ENCODE measurements at regions not wholly inside any gene's neighbourhood (a gene's known extent, or its start where the extent isn't known, plus 50 kb on each side); places are given as distances from the start of the nearest gene placed in this dataset.
A peak's percentile ranks its signal among the peaks of the same experiment; 100 is the strongest.

- Mint-ChIP-seq H3K27ac (ENCODE audit: unreplicated experiment) (no peak overlapping the region), H3K36me3 (ENCODE audit: low read depth, unreplicated experiment) (peaks cover 3% of the 10 kb centered on the region), H3K4me1 (ENCODE audit: low read depth, unreplicated experiment) (peaks cover 5% of the 10 kb centered on the region), H3K27me3 (ENCODE audit: low read depth, unreplicated experiment) (peaks cover 61% of the 10 kb centered on the region), H3K9me3 (ENCODE audit: unreplicated experiment) (no peaks in the 10 kb centered on the region), H3K4me3 (ENCODE audit: unreplicated experiment) (no peak overlapping the region)
- Histone ChIP-seq H2AFZ (ENCODE audit: low read depth, low read length) (no peak overlapping the region), H3K4me3 (ENCODE audit: insufficient read depth, low read depth, low read length) (no peak overlapping the region), H4K20me1 (ENCODE audit: insufficient read depth, low read length) (no peaks in the 10 kb centered on the region), H3K36me3 (ENCODE audit: insufficient read depth, low read length) (no peaks in the 10 kb centered on the region), H3K9me3 (ENCODE audit: insufficient read depth, low read depth, low read length) (no peaks in the 10 kb centered on the region), H3K27ac (ENCODE audit: low read depth, low read length) (no peak overlapping the region), H3K4me1 (ENCODE audit: insufficient read depth, low read length) (no peaks in the 10 kb centered on the region), H3K9ac (ENCODE audit: low read length) (no peak overlapping the region), H3K27me3 (ENCODE audit: insufficient read depth, low read length) (peaks cover 32% of the 10 kb centered on the region), H3K4me2 (ENCODE audit: low read length) (no peak overlapping the region), H3K79me2 (ENCODE audit: insufficient read depth, low read length) (no peaks in the 10 kb centered on the region)
- no peak for DNase-seq (ENCODE audit: low read depth)
- FAIRE-seq = no peak
- TF ChIP-seq CTCF (IDR thresholded peaks at IDR 0.05; ENCODE audit: insufficient read depth, low read depth, low read length) (no peak), EZH2 (IDR thresholded peaks at IDR 0.05; ENCODE audit: insufficient read depth, low read length) (no peak)
Observed at GRCh38 chr3:127133971-127134370, 59.0 kb upstream of the PRR23E start.

- Histone ChIP-seq H3K79me2 (ENCODE audit: insufficient read depth, low read length) (no peaks in the 10 kb centered on the region), H3K4me2 (ENCODE audit: low read length) (no peak overlapping the region), H3K4me3 (ENCODE audit: insufficient read depth, low read depth, low read length) (no peak overlapping the region), H3K27ac (ENCODE audit: low read depth, low read length) (no peak overlapping the region), H4K20me1 (ENCODE audit: insufficient read depth, low read length) (no peaks in the 10 kb centered on the region), H3K9me3 (ENCODE audit: insufficient read depth, low read depth, low read length) (no peaks in the 10 kb centered on the region), H2AFZ (ENCODE audit: low read depth, low read length) (no peak overlapping the region), H3K9ac (ENCODE audit: low read length) (no peak overlapping the region), H3K36me3 (ENCODE audit: insufficient read depth, low read length) (no peaks in the 10 kb centered on the region), H3K27me3 (ENCODE audit: insufficient read depth, low read length) (peaks cover 36% of the 10 kb centered on the region), H3K4me1 (ENCODE audit: insufficient read depth, low read length) (no peaks in the 10 kb centered on the region)
- DNase-seq (ENCODE audit: low read depth) (no peak), FAIRE-seq (no peak)
- Mint-ChIP-seq H3K36me3 (ENCODE audit: low read depth, unreplicated experiment) (peaks cover 3% of the 10 kb centered on the region), H3K27ac (ENCODE audit: unreplicated experiment) (no peak overlapping the region), H3K4me3 (ENCODE audit: unreplicated experiment) (no peak overlapping the region), H3K9me3 (ENCODE audit: unreplicated experiment) (no peaks in the 10 kb centered on the region), H3K27me3 (ENCODE audit: low read depth, unreplicated experiment) (peaks cover 66% of the 10 kb centered on the region), H3K4me1 (ENCODE audit: low read depth, unreplicated experiment) (peaks cover 8% of the 10 kb centered on the region)
- no peak for TF ChIP-seq EZH2 (IDR thresholded peaks at IDR 0.05; ENCODE audit: insufficient read depth, low read length)
- TF ChIP-seq CTCF (IDR thresholded peaks at IDR 0.05; ENCODE audit: insufficient read depth, low read depth, low read length) = no peak
Observed at GRCh38 chr3:127134466-127134865, 58.5 kb upstream of the PRR23E start.

GRCh38 chr3:127134887-127135240 lies 58.1 kb upstream of the PRR23E start:
- no peak for FAIRE-seq
- Histone ChIP-seq H3K4me1 (ENCODE audit: insufficient read depth, low read length) (no peaks in the 10 kb centered on the region), H2AFZ (ENCODE audit: low read depth, low read length) (no peak overlapping the region), H3K27ac (ENCODE audit: low read depth, low read length) (no peak overlapping the region), H4K20me1 (ENCODE audit: insufficient read depth, low read length) (no peaks in the 10 kb centered on the region), H3K36me3 (ENCODE audit: insufficient read depth, low read length) (no peaks in the 10 kb centered on the region), H3K4me2 (ENCODE audit: low read length) (peak overlapping the region; percentile 70), H3K79me2 (ENCODE audit: insufficient read depth, low read length) (no peaks in the 10 kb centered on the region), H3K4me3 (ENCODE audit: insufficient read depth, low read depth, low read length) (no peak overlapping the region), H3K9ac (ENCODE audit: low read length) (no peak overlapping the region), H3K27me3 (ENCODE audit: insufficient read depth, low read length) (peaks cover 36% of the 10 kb centered on the region), H3K9me3 (ENCODE audit: insufficient read depth, low read depth, low read length) (no peaks in the 10 kb centered on the region)
- Mint-ChIP-seq H3K27ac (ENCODE audit: unreplicated experiment) (no peak overlapping the region), H3K27me3 (ENCODE audit: low read depth, unreplicated experiment) (peaks cover 67% of the 10 kb centered on the region), H3K4me1 (ENCODE audit: low read depth, unreplicated experiment) (peaks cover 8% of the 10 kb centered on the region), H3K9me3 (ENCODE audit: unreplicated experiment) (no peaks in the 10 kb centered on the region), H3K4me3 (ENCODE audit: unreplicated experiment) (no peak overlapping the region), H3K36me3 (ENCODE audit: low read depth, unreplicated experiment) (peaks cover 3% of the 10 kb centered on the region)
- DNase-seq (ENCODE audit: low read depth) = no peak
- no peak for TF ChIP-seq CTCF (IDR thresholded peaks at IDR 0.05; ENCODE audit: insufficient read depth, low read depth, low read length)
- no peak for TF ChIP-seq EZH2 (IDR thresholded peaks at IDR 0.05; ENCODE audit: insufficient read depth, low read length)

Data from astrocyte (in vitro differentiated cells and primary cell).